ENCODE measurements at regions not wholly inside any gene's neighbourhood (a gene's known extent, or its start where the extent isn't known, plus 50 kb on each side); places are given as distances from the start of the nearest gene placed in this dataset.
"Not testable (repeated sequence)": the region's sequence is repeated elsewhere in the genome, so short reads cannot be mapped to it uniquely, and the experiment has no call there.

GRCh38 chr21:18567770-18568169, 164.2 kb upstream of the TMPRSS15 start:
- DNase-seq: not testable (repeated sequence)

GRCh38 chr21:18588001-18588662, 184.5 kb upstream of the TMPRSS15 start:
- DNase-seq: no peak

GRCh38 chr21:18601146-18601545, 197.6 kb upstream of the TMPRSS15 start:
- DNase-seq: no peak

- no peak for DNase-seq
Observed at GRCh38 chr21:18602711-18603110, 199.1 kb upstream of the TMPRSS15 start.

- no peak for DNase-seq
Observed at GRCh38 chr21:18603261-18603660, 199.7 kb upstream of the TMPRSS15 start.

GRCh38 chr21:18603980-18604379, 200.4 kb upstream of the TMPRSS15 start:
- no peak for DNase-seq

GRCh38 chr21:18608226-18608625, 204.6 kb upstream of the TMPRSS15 start:
- no peak for DNase-seq

GRCh38 chr21:18614303-18614702, 210.7 kb upstream of the TMPRSS15 start:
- DNase-seq: no peak

GRCh38 chr21:18617291-18617690, 213.7 kb upstream of the TMPRSS15 start:
- DNase-seq: no peak

- no peak for DNase-seq
Observed at GRCh38 chr21:18620436-18620835, 216.9 kb upstream of the TMPRSS15 start.

- DNase-seq: no peak
Observed at GRCh38 chr21:18622383-18622782, 218.8 kb upstream of the TMPRSS15 start.

GRCh38 chr21:18630446-18630845, 226.9 kb upstream of the TMPRSS15 start:
- DNase-seq: no peak

GRCh38 chr21:18636897-18637296, 233.3 kb upstream of the TMPRSS15 start:
- DNase-seq: no peak

GRCh38 chr21:18646116-18646515, 242.5 kb upstream of the TMPRSS15 start:
- DNase-seq: no peak

- no peak for DNase-seq
Observed at GRCh38 chr21:18655931-18656330, 252.3 kb upstream of the TMPRSS15 start.

GRCh38 chr21:18661842-18662241, 258.3 kb upstream of the TMPRSS15 start:
- DNase-seq: no peak

- DNase-seq: no peak
Observed at GRCh38 chr21:18663663-18664062, 260.1 kb upstream of the TMPRSS15 start.

- no peak for DNase-seq
Observed at GRCh38 chr21:18666725-18667124, 263.1 kb upstream of the TMPRSS15 start.

GRCh38 chr21:18673789-18674188, 270.2 kb upstream of the TMPRSS15 start:
- DNase-seq: no peak

GRCh38 chr21:18677632-18678031, 274.0 kb upstream of the TMPRSS15 start:
- DNase-seq: no peak

- DNase-seq: no peak
Observed at GRCh38 chr21:18705971-18706370, 302.4 kb upstream of the TMPRSS15 start.

- no peak for DNase-seq
Observed at GRCh38 chr21:18711662-18712061, 308.1 kb upstream of the TMPRSS15 start.

- no peak for DNase-seq
Observed at GRCh38 chr21:18715606-18716005, 312.0 kb upstream of the TMPRSS15 start.

- DNase-seq: no peak
Observed at GRCh38 chr21:18716578-18717138, 313.1 kb upstream of the TMPRSS15 start.

- DNase-seq: no peak
Observed at GRCh38 chr21:18722193-18722592, 318.6 kb upstream of the TMPRSS15 start.

All from CD4-positive, alpha-beta T cell treated with Interleukin-17A for 4 hours (primary cell).